HCT116 (cell line): ENCODE measurements at regions not wholly inside any gene's neighbourhood (a gene's known extent, or its start where the extent isn't known, plus 50 kb on each side); places are given as distances from the start of the nearest gene placed in this dataset.

ENCODE experiments used
- CTCF ChIP-seq, 3 experiments: fragments of 200-600 bp in 1 of 3; sonication (generic) in 1 of 3; IDR thresholded peaks in 2 of 3; conservative IDR thresholded peaks in 1 of 3; 2 replicates each; pipeline ENCODE4 v1.5.1; 2012 to 2017; ENCODE audit warnings: low read depth in 2 of 3, low read length in 2 of 3, antibody characterized with exemption in 1 of 3, borderline replicate concordance in 1 of 3, control low read depth in 1 of 3, mild to moderate bottlenecking in 1 of 3, mixed read lengths in 1 of 3, mixed run types in 1 of 3, moderate library complexity in 1 of 3; ENCODE audit not compliant: insufficient read depth in 1 of 3
- EZH2 ChIP-seq: fragments of 200-600 bp; sonication (generic); IDR thresholded peaks from 2 replicates; pipeline ENCODE4 v1.6.1; 2017; ENCODE audit warnings: antibody characterized with exemption, mixed run types
- POLR2A ChIP-seq: IDR thresholded peaks from 2 replicates; pipeline ENCODE4 v1.7.0; 2011; ENCODE audit warnings: borderline replicate concordance; ENCODE audit not compliant: insufficient read depth, insufficient read length; ENCODE audit errors: extremely low read depth
- POLR2AphosphoS5 ChIP-seq: IDR thresholded peaks from 2 replicates; pipeline ENCODE4 v1.6.1; 2011; ENCODE audit warnings: mild to moderate bottlenecking, low read depth, low read length, moderate library complexity
- SP1 ChIP-seq: IDR thresholded peaks from 2 replicates; pipeline ENCODE4 v1.6.1; 2012; ENCODE audit warnings: low read depth
- SRF ChIP-seq: IDR thresholded peaks from 2 replicates; pipeline ENCODE4 v1.6.1; 2012; ENCODE audit warnings: low read depth

GRCh38 chr5:56737951-56738606 lies 77.3 kb upstream of the MAP3K1 start:
- TF ChIP-seq SRF (no peak), EZH2 (no peak), CTCF (IDR thresholded peaks at IDR 0.05 in 2 of 3, conservative IDR thresholded peaks at IDR 0.05 in 1 of 3; ENCODE audit: borderline replicate concordance in 1 of 3, insufficient read depth in 1 of 3, low read depth in 2 of 3, low read length in 2 of 3) (no peak), POLR2AphosphoS5 (no peak), SP1 (no peak), POLR2A (no peak)
